IgD-negative memory B cell (primary cell): ENCODE measurements at regions not wholly inside any gene's neighbourhood (a gene's known extent, or its start where the extent isn't known, plus 50 kb on each side); places are given as distances from the start of the nearest gene placed in this dataset.

Experiments
- H3K27ac Mint-ChIP-seq, 3 donors: one replicate each; pipeline ENCODE4 v1.8.0; 2020 to 2022; ENCODE audit warnings: mild to moderate bottlenecking in 3 of 3, mixed read lengths in 3 of 3, moderate library complexity in 1 of 3
- H3K27me3 Mint-ChIP-seq: one replicate; pipeline ENCODE4 v1.8.0; 2021; ENCODE audit warnings: mixed read lengths
- H3K36me3 Mint-ChIP-seq: one replicate; pipeline ENCODE4 v1.8.0; 2020; ENCODE audit warnings: mild to moderate bottlenecking, mixed read lengths
- H3K4me1 Mint-ChIP-seq, 3 donors: one replicate each; pipeline ENCODE4 v1.8.0; 2020 to 2022; ENCODE audit warnings: mixed read lengths in 3 of 3, mild to moderate bottlenecking in 1 of 3
- H3K4me3 Mint-ChIP-seq, 4 donors: one replicate each; pipeline ENCODE4 v1.8.0; 2020 to 2022; ENCODE audit warnings: mild to moderate bottlenecking in 4 of 4, mixed read lengths in 4 of 4, moderate library complexity in 3 of 4
- H3K9me3 Mint-ChIP-seq, 3 donors: one replicate each; pipeline ENCODE4 v1.8.0; 2020 to 2021; ENCODE audit warnings: mixed read lengths in 3 of 3, mild to moderate bottlenecking in 1 of 3

GRCh38 chr3:159763011-159763601 is 225.5 kb upstream of the IL12A start:
- no peak overlapping the region for H3K27ac Mint-ChIP-seq
- peaks cover 52% of the 10 kb centered on the region for H3K27me3 Mint-ChIP-seq
- H3K9me3 Mint-ChIP-seq: peaks cover 0 to 3% (median 0%) of the 10 kb centered on the region in 3 donors
- no peaks in the 10 kb centered on the region for H3K36me3 Mint-ChIP-seq
- H3K4me3 Mint-ChIP-seq: peak overlapping the region; percentile 78 to 94 (median 87)
- H3K4me1 Mint-ChIP-seq: peaks cover 5 to 14% (median 10%) of the 10 kb centered on the region in 3 donors

- peak overlapping the region; percentile 78 to 94 (median 87) for H3K4me3 Mint-ChIP-seq
- no peak overlapping the region for H3K27ac Mint-ChIP-seq
- peaks cover 0 to 3% (median 0%) of the 10 kb centered on the region in 3 donors for H3K9me3 Mint-ChIP-seq
- H3K36me3 Mint-ChIP-seq: no peaks in the 10 kb centered on the region
- H3K27me3 Mint-ChIP-seq: peaks cover 52% of the 10 kb centered on the region
- H3K4me1 Mint-ChIP-seq: peaks cover 5 to 14% (median 10%) of the 10 kb centered on the region in 3 donors
Measured at GRCh38 chr3:159763602-159764489, 224.8 kb upstream of the IL12A start.

- peaks cover 52% of the 10 kb centered on the region for H3K27me3 Mint-ChIP-seq
- no peaks in the 10 kb centered on the region for H3K36me3 Mint-ChIP-seq
- H3K27ac Mint-ChIP-seq: no peak overlapping the region
- H3K4me3 Mint-ChIP-seq: peak overlapping the region; percentile 56 to 94 (median 84)
- H3K9me3 Mint-ChIP-seq: peaks cover 0 to 3% (median 0%) of the 10 kb centered on the region in 3 donors
- peaks cover 5 to 14% (median 10%) of the 10 kb centered on the region in 3 donors for H3K4me1 Mint-ChIP-seq
Measured at GRCh38 chr3:159764490-159765029, 224.1 kb upstream of the IL12A start.

- H3K4me1 Mint-ChIP-seq: peaks cover 5 to 14% (median 10%) of the 10 kb centered on the region in 3 donors
- H3K36me3 Mint-ChIP-seq: no peaks in the 10 kb centered on the region
- H3K4me3 Mint-ChIP-seq: peak overlapping the region; percentile 79 to 91 (median 86)
- H3K27ac Mint-ChIP-seq: no peak overlapping the region
- peaks cover 52% of the 10 kb centered on the region for H3K27me3 Mint-ChIP-seq
- peaks cover 0 to 3% (median 0%) of the 10 kb centered on the region in 3 donors for H3K9me3 Mint-ChIP-seq
Measured at GRCh38 chr3:159765030-159765859, 223.4 kb upstream of the IL12A start.

GRCh38 chr3:159765860-159766294 is 222.8 kb upstream of the IL12A start:
- H3K36me3 Mint-ChIP-seq: no peaks in the 10 kb centered on the region
- peak overlapping the region; percentile 27 to 90 (median 68) for H3K4me3 Mint-ChIP-seq
- H3K4me1 Mint-ChIP-seq: peaks cover 5 to 14% (median 10%) of the 10 kb centered on the region in 3 donors
- H3K27ac Mint-ChIP-seq: no peak overlapping the region
- peaks cover 0 to 3% (median 0%) of the 10 kb centered on the region in 3 donors for H3K9me3 Mint-ChIP-seq
- H3K27me3 Mint-ChIP-seq: peaks cover 51% of the 10 kb centered on the region

GRCh38 chr3:159766563-159767185 is 222.0 kb upstream of the IL12A start:
- Mint-ChIP-seq H3K27me3 (peaks cover 46% of the 10 kb centered on the region), H3K4me1 (peaks cover 5 to 14% (median 10%) of the 10 kb centered on the region in 3 donors), H3K27ac (no peak overlapping the region), H3K36me3 (no peaks in the 10 kb centered on the region), H3K4me3 (no peak overlapping the region), H3K9me3 (peaks cover 0 to 3% (median 0%) of the 10 kb centered on the region in 3 donors)

GRCh38 chr3:159770998-159771397 is 217.6 kb upstream of the IL12A start:
- H3K9me3 Mint-ChIP-seq: no peaks in the 10 kb centered on the region
- no peak overlapping the region for H3K27ac Mint-ChIP-seq
- H3K4me3 Mint-ChIP-seq: no peak overlapping the region
- no peaks in the 10 kb centered on the region for H3K36me3 Mint-ChIP-seq
- no peaks in the 10 kb centered on the region for H3K4me1 Mint-ChIP-seq
- H3K27me3 Mint-ChIP-seq: peaks cover 18% of the 10 kb centered on the region

GRCh38 chr3:159771865-159772611 is 216.6 kb upstream of the IL12A start:
- Mint-ChIP-seq H3K4me3 (no peak overlapping the region), H3K4me1 (no peaks in the 10 kb centered on the region), H3K36me3 (no peaks in the 10 kb centered on the region), H3K27me3 (peaks cover 10% of the 10 kb centered on the region), H3K27ac (peak overlapping the region in 1 of 3 donors; percentile 13), H3K9me3 (no peaks in the 10 kb centered on the region)

- Mint-ChIP-seq H3K36me3 (no peaks in the 10 kb centered on the region), H3K4me3 (no peak overlapping the region), H3K9me3 (no peaks in the 10 kb centered on the region)
Measured at GRCh38 chr3:159773706-159774105, 214.9 kb upstream of the IL12A start.

GRCh38 chr3:159775372-159775961 is 213.2 kb upstream of the IL12A start:
- Mint-ChIP-seq H3K36me3 (no peaks in the 10 kb centered on the region), H3K27me3 (peaks cover 4% of the 10 kb centered on the region), H3K27ac (no peak overlapping the region), H3K4me3 (no peak overlapping the region), H3K4me1 (no peaks in the 10 kb centered on the region), H3K9me3 (no peaks in the 10 kb centered on the region)

More at GRCh38 chr3:159773706-159774105, 214.9 kb upstream of the IL12A start:
- H3K4me1 Mint-ChIP-seq: no peaks in the 10 kb centered on the region
- no peak overlapping the region for H3K27ac Mint-ChIP-seq
- H3K27me3 Mint-ChIP-seq: peaks cover 1% of the 10 kb centered on the region

GRCh38 chr3:159776779-159777178 is 211.9 kb upstream of the IL12A start:
- H3K4me1 Mint-ChIP-seq: no peaks in the 10 kb centered on the region
- no peaks in the 10 kb centered on the region for H3K36me3 Mint-ChIP-seq
- no peak overlapping the region for H3K27ac Mint-ChIP-seq
- H3K4me3 Mint-ChIP-seq: no peak overlapping the region
- H3K9me3 Mint-ChIP-seq: no peaks in the 10 kb centered on the region
- peaks cover 4% of the 10 kb centered on the region for H3K27me3 Mint-ChIP-seq

- Mint-ChIP-seq H3K27ac (no peak overlapping the region), H3K4me3 (no peak overlapping the region), H3K36me3 (no peaks in the 10 kb centered on the region), H3K9me3 (no peaks in the 10 kb centered on the region), H3K4me1 (no peaks in the 10 kb centered on the region), H3K27me3 (peaks cover 4% of the 10 kb centered on the region)
Measured at GRCh38 chr3:159779883-159780282, 208.8 kb upstream of the IL12A start.

GRCh38 chr3:159781867-159782266 is 206.8 kb upstream of the IL12A start:
- Mint-ChIP-seq H3K36me3 (no peaks in the 10 kb centered on the region), H3K27ac (no peak overlapping the region), H3K4me3 (no peak overlapping the region)

More at GRCh38 chr3:159781867-159782266, 206.8 kb upstream of the IL12A start:
- no peaks in the 10 kb centered on the region for H3K4me1 Mint-ChIP-seq
- H3K9me3 Mint-ChIP-seq: no peaks in the 10 kb centered on the region
- H3K27me3 Mint-ChIP-seq: peaks cover 3% of the 10 kb centered on the region
